IMR-90 (cell line): ENCODE measurements at regions not wholly inside any gene's neighbourhood (a gene's known extent, or its start where the extent isn't known, plus 50 kb on each side); places are given as distances from the start of the nearest gene placed in this dataset.

Source experiments
- FOS ChIP-seq: fragments of 150-350 bp; IDR thresholded peaks from 2 replicates; pipeline ENCODE4 v1.6.1; 2016; ENCODE audit warnings: low read depth, low read length
- MAFK ChIP-seq: IDR thresholded peaks from 2 replicates; pipeline ENCODE4 v1.6.1; 2012; ENCODE audit warnings: low read depth, low read length, improper control_type of control experiment
- MXI1 ChIP-seq: IDR thresholded peaks from 2 replicates; pipeline ENCODE4 v1.6.1; 2012; ENCODE audit warnings: low read depth, mild to moderate bottlenecking, low read length, moderate library complexity, borderline replicate concordance
- POLR2A ChIP-seq: IDR thresholded peaks from 2 replicates; pipeline ENCODE4 v1.6.1; 2012; ENCODE audit warnings: mild to moderate bottlenecking, low read depth, low read length
- RAD21 ChIP-seq: IDR thresholded peaks from 2 replicates; pipeline ENCODE4 v1.6.1; 2012; ENCODE audit warnings: low read length, improper control_type of control experiment
- RCOR1 ChIP-seq: IDR thresholded peaks from 2 replicates; pipeline ENCODE4 v1.6.1; 2012; ENCODE audit warnings: mild to moderate bottlenecking, low read length, improper control_type of control experiment; ENCODE audit not compliant: insufficient replicate concordance
- TF ChIP-seq, protein P1 (sequence below): conservative IDR thresholded peaks from 2 replicates; pipeline ENCODE4 v1.5.1; 2012; ENCODE audit warnings: mild to moderate bottlenecking, low read depth, low read length, improper control_type of control experiment

DNA sequence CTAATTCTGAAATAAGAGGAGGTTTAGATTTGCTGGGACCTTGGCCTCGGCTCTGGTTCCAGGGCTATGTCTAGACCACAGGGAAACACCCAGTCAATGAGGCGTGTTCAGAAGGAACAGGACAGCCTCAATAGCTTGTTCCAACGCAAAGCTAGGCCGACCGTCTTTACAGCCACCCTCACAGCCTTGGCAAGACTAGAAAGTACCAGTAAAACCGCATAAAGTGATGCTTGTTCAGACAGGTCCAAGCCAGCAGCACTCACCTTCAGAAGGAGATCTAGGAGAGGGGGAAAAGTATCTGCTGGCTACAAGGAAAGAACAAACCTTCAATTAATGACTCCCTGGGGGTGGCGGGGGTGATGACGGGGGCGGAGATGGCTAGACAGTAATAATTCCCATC lies 50.1 kb upstream of the LMTK2 start:
- TF ChIP-seq, protein P1, sequence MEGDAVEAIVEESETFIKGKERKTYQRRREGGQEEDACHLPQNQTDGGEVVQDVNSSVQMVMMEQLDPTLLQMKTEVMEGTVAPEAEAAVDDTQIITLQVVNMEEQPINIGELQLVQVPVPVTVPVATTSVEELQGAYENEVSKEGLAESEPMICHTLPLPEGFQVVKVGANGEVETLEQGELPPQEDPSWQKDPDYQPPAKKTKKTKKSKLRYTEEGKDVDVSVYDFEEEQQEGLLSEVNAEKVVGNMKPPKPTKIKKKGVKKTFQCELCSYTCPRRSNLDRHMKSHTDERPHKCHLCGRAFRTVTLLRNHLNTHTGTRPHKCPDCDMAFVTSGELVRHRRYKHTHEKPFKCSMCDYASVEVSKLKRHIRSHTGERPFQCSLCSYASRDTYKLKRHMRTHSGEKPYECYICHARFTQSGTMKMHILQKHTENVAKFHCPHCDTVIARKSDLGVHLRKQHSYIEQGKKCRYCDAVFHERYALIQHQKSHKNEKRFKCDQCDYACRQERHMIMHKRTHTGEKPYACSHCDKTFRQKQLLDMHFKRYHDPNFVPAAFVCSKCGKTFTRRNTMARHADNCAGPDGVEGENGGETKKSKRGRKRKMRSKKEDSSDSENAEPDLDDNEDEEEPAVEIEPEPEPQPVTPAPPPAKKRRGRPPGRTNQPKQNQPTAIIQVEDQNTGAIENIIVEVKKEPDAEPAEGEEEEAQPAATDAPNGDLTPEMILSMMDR, result no peak
- no peak for TF ChIP-seq POLR2A
- no peak for TF ChIP-seq RCOR1
- TF ChIP-seq MAFK, result no peak
- no peak for TF ChIP-seq RAD21
- TF ChIP-seq MXI1, result no peak
- TF ChIP-seq FOS, result no peak
